Femur (tissue), 1 donor: ENCODE measurements at regions not wholly inside any gene's neighbourhood (a gene's known extent, or its start where the extent isn't known, plus 50 kb on each side); places are given as distances from the start of the nearest gene placed in this dataset.
"Not testable (repeated sequence)": the region's sequence is repeated elsewhere in the genome, so short reads cannot be mapped to it uniquely, and the experiment has no call there.

Experiments used
- DNase-seq: peaks from one replicate; pipeline ENCODE4 v3.0.0-alpha.2; 2017

- peak; percentile 93 for DNase-seq
These were observed 130.3 kb upstream of the BTN3A2 start for GRCh38 chr6:26234421-26235301.

GRCh38 chr6:26235302-26235670 is 129.7 kb upstream of the BTN3A2 start:
- no peak for DNase-seq

GRCh38 chr6:26239415-26239814 is 125.6 kb upstream of the BTN3A2 start:
- not testable (repeated sequence) for DNase-seq

- DNase-seq, result peak; percentile 95
These were observed 124.6 kb upstream of the BTN3A2 start for GRCh38 chr6:26240157-26241032.

- peak; percentile 79 for DNase-seq
These were observed 123.7 kb upstream of the BTN3A2 start for GRCh38 chr6:26241033-26241895.

GRCh38 chr6:26243132-26243531 is 121.9 kb upstream of the BTN3A2 start:
- no peak for DNase-seq

GRCh38 chr6:26243752-26244151 is 121.2 kb upstream of the BTN3A2 start:
- DNase-seq, result no peak

GRCh38 chr6:26246058-26246457 is 118.9 kb upstream of the BTN3A2 start:
- DNase-seq, result no peak

GRCh38 chr6:26246553-26246952 is 118.4 kb upstream of the BTN3A2 start:
- no peak for DNase-seq

- peak; percentile 82 for DNase-seq
These were observed 115.4 kb upstream of the BTN3A2 start for GRCh38 chr6:26249707-26249956.

- DNase-seq, result peak; percentile 76
These were observed 114.9 kb upstream of the BTN3A2 start for GRCh38 chr6:26249957-26250697.

- DNase-seq, result peak; percentile 52
These were observed 114.3 kb upstream of the BTN3A2 start for GRCh38 chr6:26250698-26251044.

- DNase-seq, result peak; percentile 88
These were observed 113.5 kb upstream of the BTN3A2 start for GRCh38 chr6:26251354-26252076.

- DNase-seq, result no peak
These were observed 112.9 kb upstream of the BTN3A2 start for GRCh38 chr6:26252077-26252472.

GRCh38 chr6:26254724-26255123 is 110.3 kb upstream of the BTN3A2 start:
- no peak for DNase-seq

GRCh38 chr6:26257272-26257671 is 107.7 kb upstream of the BTN3A2 start:
- no peak for DNase-seq

- DNase-seq, result no peak
These were observed 106.6 kb upstream of the BTN3A2 start for GRCh38 chr6:26258212-26258977.

GRCh38 chr6:26260110-26260637 is 104.8 kb upstream of the BTN3A2 start:
- DNase-seq, result no peak

GRCh38 chr6:26260725-26261490 is 104.1 kb upstream of the BTN3A2 start:
- no peak for DNase-seq

- no peak for DNase-seq
These were observed 100.5 kb upstream of the BTN3A2 start for GRCh38 chr6:26264547-26264946.
